Kidney tubule cell (primary cell): ENCODE measurements at regions not wholly inside any gene's neighbourhood (a gene's known extent, or its start where the extent isn't known, plus 50 kb on each side); places are given as distances from the start of the nearest gene placed in this dataset.
"Not testable (repeated sequence)": the region's sequence is repeated elsewhere in the genome, so short reads cannot be mapped to it uniquely, and the experiment has no call there.

Source experiments
- DNase-seq: peaks from one replicate; pipeline ENCODE4 v3.0.0-alpha.2; 2018; ENCODE audit warnings: low spot score

GRCh38 chr16:9647981-9648701 lies 534.1 kb downstream of the GRIN2A start:
- peak; percentile 45 for DNase-seq

GRCh38 chr16:9650284-9650683 lies 531.9 kb downstream of the GRIN2A start:
- DNase-seq: peak; percentile 45

GRCh38 chr16:9655051-9655450 lies 527.2 kb downstream of the GRIN2A start:
- no peak for DNase-seq

GRCh38 chr16:9657641-9658040 lies 524.6 kb downstream of the GRIN2A start:
- no peak for DNase-seq

- DNase-seq: no peak
Observed at GRCh38 chr16:9658164-9658563, 524.1 kb downstream of the GRIN2A start.

DNA sequence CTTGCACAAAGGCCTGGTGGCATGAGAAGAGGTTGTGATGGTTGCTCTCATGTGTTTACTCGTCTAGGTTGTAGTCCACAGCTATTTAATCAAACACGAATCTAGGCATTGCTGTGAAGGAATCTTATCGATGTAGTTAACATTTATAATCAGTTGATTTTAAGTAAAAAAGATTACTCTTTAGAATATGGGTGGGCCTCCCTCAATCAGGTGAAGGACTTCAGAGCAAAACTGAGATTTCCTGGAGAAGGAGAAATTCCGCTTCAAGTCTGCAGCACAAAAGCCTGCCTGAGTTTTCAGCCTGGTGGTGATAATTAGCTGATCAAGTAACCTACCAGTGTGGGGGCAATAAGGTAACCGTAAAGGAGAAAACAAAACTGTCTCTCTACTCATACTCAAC lies 523.6 kb downstream of the GRIN2A start:
- DNase-seq: no peak

DNA sequence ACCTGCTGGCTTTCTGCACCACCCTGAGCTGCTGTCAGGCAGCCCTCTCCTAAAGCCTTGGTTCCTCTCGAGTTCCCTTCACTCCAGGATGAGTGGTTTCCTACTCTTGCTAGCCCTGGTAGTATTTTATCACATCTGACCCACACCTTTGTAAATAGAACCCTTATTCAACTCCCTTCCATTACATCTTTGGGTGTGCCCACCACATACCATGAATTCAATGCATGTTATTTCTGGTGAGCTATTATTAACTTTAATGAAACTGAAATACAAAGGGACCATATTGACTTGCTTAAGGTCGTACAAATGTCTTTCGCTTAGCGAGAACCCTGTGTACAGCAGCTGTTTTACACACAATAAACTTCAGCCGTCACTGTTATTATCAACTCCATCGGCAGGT lies 521.3 kb downstream of the GRIN2A start:
- DNase-seq: no peak

- no peak for DNase-seq
Observed at GRCh38 chr16:9661336-9662017, 520.8 kb downstream of the GRIN2A start.

DNA sequence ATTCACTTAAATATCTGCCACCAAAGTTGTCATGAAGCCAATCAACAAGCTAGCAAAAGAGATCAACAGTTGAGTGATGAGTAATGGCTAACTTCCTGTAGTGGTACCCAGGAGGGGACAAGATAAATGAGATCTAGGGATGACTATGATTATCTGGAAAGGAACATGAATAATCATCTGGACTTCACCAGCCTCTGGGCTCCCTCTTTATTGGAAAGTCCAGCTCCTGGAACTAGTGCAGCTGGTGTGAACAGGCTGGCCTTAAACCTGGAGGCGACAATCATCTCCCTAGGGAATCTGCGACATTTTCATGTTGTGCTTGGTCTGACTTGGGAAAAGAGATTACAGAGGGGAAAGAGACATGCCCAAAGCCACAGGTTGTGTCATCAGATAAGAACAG lies 518.6 kb downstream of the GRIN2A start:
- no peak for DNase-seq

GRCh38 chr16:9665851-9666271 lies 516.4 kb downstream of the GRIN2A start:
- DNase-seq: no peak

GRCh38 chr16:9666834-9667480 lies 515.3 kb downstream of the GRIN2A start:
- DNase-seq: no peak

DNA sequence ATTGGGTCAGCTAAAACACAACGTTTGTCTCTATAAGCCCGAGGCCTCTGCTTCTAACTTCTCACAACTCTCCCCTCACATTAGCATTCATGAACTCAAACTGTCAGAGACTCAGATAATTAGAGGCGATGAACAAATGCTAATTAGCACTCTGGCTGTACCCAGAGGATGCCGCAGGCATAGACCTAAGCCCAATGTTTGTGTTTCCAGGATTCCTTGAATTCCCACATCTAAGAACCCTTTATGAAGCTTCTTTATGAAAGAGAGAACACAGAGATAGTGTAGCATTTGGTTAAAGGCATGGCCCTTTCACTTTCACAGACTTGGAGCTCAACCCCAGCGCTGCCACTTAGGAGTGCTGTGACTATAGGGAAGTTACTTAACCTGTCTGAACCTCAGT lies 512.2 kb downstream of the GRIN2A start:
- no peak for DNase-seq

DNA sequence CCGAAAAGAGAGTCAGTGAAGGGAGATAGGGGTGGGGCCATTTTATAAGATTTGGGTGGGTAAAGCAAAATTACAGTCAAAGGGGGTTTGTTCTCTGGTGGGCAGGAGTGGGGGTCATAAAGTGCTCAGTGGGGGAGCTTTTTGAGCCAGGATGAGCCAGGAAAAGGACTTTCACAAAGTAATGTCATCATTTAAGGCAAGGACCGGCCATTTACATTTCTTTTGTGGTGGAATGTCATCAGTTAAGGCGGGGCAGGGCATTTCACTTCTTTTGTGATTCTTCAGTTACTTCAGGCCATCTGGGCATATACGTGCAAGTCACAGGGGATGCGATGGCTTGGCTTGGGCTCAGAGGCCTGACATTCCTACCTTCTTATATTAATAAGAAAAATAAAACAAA lies 511.6 kb downstream of the GRIN2A start:
- DNase-seq: not testable (repeated sequence)

DNA sequence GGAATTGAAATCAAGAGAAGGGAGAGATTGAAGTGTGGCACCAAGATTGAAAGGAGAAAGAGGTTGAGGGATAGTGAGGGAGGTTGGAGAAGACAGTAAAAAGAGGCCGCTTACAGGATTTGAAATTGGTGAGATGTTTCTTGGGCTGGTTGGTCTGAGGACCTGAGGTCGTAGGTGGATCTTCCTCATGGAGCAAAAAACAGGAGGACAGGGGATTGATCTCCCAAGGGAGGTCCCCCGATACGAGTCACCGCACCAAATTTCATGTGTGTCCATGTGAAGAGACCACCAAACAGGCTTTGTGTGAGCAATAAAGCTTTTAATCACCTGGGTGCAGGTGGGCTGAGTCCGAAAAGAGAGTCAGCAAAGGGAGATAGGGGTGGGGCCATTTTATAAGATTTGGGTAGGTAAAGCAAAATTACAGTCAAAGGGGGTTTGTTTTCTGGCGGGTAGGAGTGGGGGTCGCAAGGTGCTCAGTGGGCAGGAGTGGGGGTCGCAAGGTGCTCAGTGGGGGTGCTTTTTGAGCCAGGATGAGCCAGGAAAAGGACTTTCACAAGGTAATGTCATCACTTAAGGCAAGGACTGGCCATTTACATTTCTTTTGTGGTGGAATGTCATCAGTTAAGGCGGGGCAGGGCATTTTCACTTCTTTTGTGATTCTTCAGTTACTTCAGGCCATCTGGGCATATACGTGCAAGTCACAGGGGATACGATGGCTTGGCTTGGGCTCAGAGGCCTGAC lies 505.5 kb downstream of the GRIN2A start:
- DNase-seq: not testable (repeated sequence)

- no peak for DNase-seq
Observed at GRCh38 chr16:9677301-9677653, 505.0 kb downstream of the GRIN2A start.

DNA sequence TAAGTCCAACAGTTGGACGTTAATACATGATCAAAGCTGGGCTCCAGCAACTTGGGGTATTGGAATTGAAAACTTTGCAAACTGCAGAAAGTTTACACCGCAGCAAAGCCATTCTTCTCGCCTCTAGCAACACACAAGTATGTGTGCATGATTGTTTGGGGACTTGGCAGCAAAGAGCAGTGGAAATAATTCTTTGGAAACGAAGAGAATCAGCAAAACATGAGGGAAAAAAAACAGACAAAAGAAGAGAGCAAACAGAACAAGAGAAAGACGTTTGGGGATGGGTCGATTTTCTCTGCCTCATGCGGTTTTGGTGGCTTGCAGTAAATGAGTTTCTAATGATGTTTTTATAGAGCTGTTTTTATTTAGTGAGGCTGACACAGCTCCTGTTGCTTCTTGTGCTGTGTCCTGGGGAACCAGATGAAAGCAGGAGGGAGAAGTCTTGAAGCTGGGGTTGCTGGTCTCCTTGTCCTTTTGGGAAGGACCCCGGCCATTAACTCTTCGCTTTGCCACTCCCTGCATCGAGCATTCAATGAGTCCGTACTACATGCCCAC lies 502.9 kb downstream of the GRIN2A start:
- no peak for DNase-seq

DNA sequence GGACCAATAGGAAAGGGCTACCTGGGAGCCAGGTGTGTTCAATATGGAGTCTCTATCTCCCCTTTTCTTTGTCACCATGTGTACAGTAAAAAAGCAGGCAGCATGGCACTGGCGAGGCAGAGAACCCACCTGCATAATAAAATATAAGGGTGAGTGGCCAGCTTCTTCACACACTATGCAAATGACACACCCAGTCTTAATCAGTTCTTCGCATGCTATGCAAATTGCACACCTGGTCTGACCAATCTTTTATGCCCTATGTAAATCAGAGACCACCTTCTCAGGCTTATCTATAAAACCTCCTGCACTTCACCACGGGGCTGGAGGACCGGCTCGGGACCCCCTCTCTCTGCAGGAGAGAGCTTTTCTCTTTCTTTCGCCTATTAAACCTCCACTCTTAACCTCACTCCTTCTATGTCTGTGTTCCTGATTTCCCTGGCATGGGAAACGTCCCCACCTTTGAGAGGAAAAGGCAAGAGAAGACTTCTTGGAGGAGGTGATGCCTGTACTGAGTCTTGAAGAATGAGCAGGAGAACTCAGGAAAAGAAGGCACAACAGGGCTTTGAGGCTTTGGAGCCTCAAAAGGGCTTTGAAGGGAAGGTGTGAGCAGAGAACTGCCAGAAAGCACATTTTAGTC lies 502.1 kb downstream of the GRIN2A start:
- DNase-seq: no peak

GRCh38 chr16:9680968-9681367 lies 501.3 kb downstream of the GRIN2A start:
- no peak for DNase-seq

DNA sequence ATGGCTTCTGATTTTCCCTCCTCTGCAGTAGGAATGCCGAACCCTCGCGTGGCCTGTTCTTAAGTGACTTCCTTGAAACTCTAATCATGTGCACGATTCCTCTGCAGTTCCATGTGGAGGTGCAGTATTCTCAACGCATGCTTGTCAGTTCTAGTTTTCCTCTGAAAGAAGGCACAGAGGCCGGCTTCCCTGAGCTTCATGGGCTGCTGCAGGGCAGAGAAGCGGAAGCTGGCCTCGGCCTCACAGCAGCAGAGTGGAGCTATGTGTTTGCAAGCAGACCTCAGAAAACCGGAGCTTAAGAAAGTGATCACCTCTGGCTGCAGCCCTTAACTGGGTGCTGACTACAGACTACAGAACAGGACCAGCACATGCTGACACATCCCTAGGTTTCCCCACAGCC lies 500.7 kb downstream of the GRIN2A start:
- no peak for DNase-seq

GRCh38 chr16:9682320-9682719 lies 499.9 kb downstream of the GRIN2A start:
- DNase-seq: no peak

DNA sequence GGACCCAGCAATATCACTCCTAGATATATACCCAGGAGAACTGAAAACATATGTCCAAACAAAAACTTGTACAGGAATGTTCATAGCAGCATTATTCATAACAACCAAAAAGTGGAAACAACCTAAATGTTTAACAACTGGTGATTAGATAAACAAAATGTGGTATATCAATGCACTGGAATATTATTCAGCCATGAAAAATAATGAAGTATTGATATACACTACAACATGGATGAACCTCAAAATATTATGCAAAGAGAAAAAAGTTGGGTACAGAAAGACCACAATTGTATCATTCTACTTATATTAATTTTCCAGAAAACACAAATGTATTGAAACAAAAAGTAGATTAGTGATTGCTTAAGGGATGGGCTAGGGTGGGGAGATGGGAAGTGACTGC lies 498.6 kb downstream of the GRIN2A start:
- DNase-seq: no peak
